Right lobe of liver (tissue), 6 donors: ENCODE measurements at regions not wholly inside any gene's neighbourhood (a gene's known extent, or its start where the extent isn't known, plus 50 kb on each side); places are given as distances from the start of the nearest gene placed in this dataset.

ENCODE experiments used
- ATAC-seq, 4 donors: fragments of 200-7000 bp; cut with Tn5 transposase; one replicate each; pipeline ENCODE4 v1.9.1; 2020; ENCODE audit warnings: mild to moderate bottlenecking in 4 of 4, moderate library complexity in 4 of 4
- DNase-seq, 3 donors: peaks; one replicate each; pipeline ENCODE4 v3.0.0-alpha.2; 2020
- H3K27ac ChIP-seq, 3 donors: fragments of 200-600 bp; one replicate each; pipeline ENCODE4 v1.8.0; 2022
- H3K27me3 ChIP-seq, 2 donors: fragments of 200-600 bp; one replicate each; pipeline ENCODE4 v1.8.0; 2022
- H3K36me3 ChIP-seq, 4 donors: fragments of 200-600 bp; sonication (generic) in 1 of 4; one replicate each; pipeline versions ENCODE4 v1.5.1 to v1.8.0; 2017 to 2022; ENCODE audit warnings: control low read depth in 1 of 4
- H3K4me1 ChIP-seq, 4 donors: fragments of 200-600 bp; sonication (generic) in 1 of 4; one replicate each; pipeline versions ENCODE4 v1.5.1 to v1.8.0; 2017 to 2022; ENCODE audit warnings: control low read depth in 1 of 4
- H3K4me3 ChIP-seq, 3 donors: fragments of 200-600 bp; one replicate each; pipeline ENCODE4 v1.8.0; 2022
- H3K9me3 ChIP-seq, 4 donors: fragments of 200-600 bp; sonication (generic) in 1 of 4; one replicate each; pipeline versions ENCODE4 v1.5.1 to v1.8.0; 2017 to 2022; ENCODE audit warnings: control low read depth in 1 of 4
- CTCF ChIP-seq, 4 donors: fragments of 200-600 bp in 3 of 4; fragments of 450-650 bp in 1 of 4; IDR thresholded peaks; one replicate each; pipeline versions ENCODE4 v1.5.1 to v1.8.0; 2016 to 2022; ENCODE audit warnings: antibody characterized with exemption in 4 of 4, mild to moderate bottlenecking in 2 of 4
- POLR2A ChIP-seq: fragments of 450-650 bp; IDR thresholded peaks from one replicate; pipeline ENCODE4 v1.6.1; 2017; ENCODE audit warnings: antibody characterized with exemption, mild to moderate bottlenecking
- WGBS: methylation state at CpG from one replicate; pipeline ENCODE4 v1.1.6; 2018; ENCODE audit warnings: low coverage, low lambda C conversion rate; ENCODE audit not compliant: insufficient coverage; ENCODE audit errors: missing lambda C conversion rate; 5-methylcytosine and 5-hydroxymethylcytosine counted together
- intact Hi-C, 2 donors: fragments of 100-400 bp; cut with DNase I; formaldehyde crosslinking; loops; one replicate each; pipeline versions ENCODE4 v1.11.2 to v1.14.1; 2022
- donor health status: DM: no; HTN: yes; CAD: no.
- donor health status: DM: no; HTN: no; CAD: no.
- donor health status: DM: no; HTN: no; CAD: no.
- donor health status: DM: no; HTN: yes; CAD: no.
- donor health status: DM: no; HTN: yes; CAD: no.

DNA sequence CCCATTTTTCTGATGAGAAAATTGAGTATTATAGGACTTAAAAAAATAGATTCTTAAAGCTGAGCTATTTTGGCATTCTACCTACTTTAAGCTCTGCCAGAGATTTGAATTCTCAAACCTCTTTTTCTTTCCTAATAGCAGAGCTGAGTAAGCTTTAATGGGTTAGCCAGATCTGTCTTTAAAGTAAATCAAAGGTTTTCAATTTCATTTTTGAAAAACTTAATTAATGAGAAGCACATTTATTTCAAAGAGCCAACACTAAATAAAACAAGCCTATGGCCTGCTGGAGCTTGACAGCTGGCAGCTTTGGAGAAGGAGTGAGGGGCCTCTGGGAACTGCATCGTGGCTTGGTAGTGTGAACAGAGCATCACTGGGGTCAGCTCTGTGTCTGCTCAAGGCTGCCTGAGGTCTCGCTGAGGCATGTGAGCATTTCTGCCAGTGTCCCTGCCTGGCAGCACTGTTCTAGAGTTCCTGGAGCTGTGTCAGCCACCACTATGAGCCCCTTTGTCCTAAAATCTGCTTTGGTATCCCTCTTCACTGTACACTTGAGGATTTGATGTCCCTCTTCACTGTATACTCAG, 50.4 kb upstream of the PRSS23 start:
- 57% methylated on average over 1 of the region's 2 CpGs for WGBS
- TF ChIP-seq CTCF (IDR thresholded peaks at IDR 0.05), result no peak
- TF ChIP-seq POLR2A, result no peak
- intact Hi-C loops, result no loop called here
- Histone ChIP-seq H3K27me3 (no peaks in the 10 kb centered on the region), H3K4me1 (no peaks in the 10 kb centered on the region), H3K4me3 (no peak overlapping the region), H3K27ac (no peak overlapping the region), H3K36me3 (no peaks in the 10 kb centered on the region), H3K9me3 (no peaks in the 10 kb centered on the region)
- ATAC-seq, result no peak
- no peak for DNase-seq

- ATAC-seq (no peak), DNase-seq (no peak)
- intact Hi-C loops, result no loop called here
- H3K27me3 ChIP-seq, result no peaks in the 10 kb centered on the region
- H3K4me1 ChIP-seq, result no peaks in the 10 kb centered on the region
- no peaks in the 10 kb centered on the region for H3K9me3 ChIP-seq
- no peaks in the 10 kb centered on the region for H3K36me3 ChIP-seq
- 67% methylated on average over 2 of the region's 3 CpGs for whole genome bisulfite sequencing
- TF ChIP-seq CTCF (IDR thresholded peaks at IDR 0.05) (no peak), POLR2A (no peak)
- H3K4me3 ChIP-seq, result no peak overlapping the region
- no peak overlapping the region for H3K27ac ChIP-seq
Observed at GRCh38 chr11:86749376-86749775, 51.0 kb upstream of the PRSS23 start.

DNA sequence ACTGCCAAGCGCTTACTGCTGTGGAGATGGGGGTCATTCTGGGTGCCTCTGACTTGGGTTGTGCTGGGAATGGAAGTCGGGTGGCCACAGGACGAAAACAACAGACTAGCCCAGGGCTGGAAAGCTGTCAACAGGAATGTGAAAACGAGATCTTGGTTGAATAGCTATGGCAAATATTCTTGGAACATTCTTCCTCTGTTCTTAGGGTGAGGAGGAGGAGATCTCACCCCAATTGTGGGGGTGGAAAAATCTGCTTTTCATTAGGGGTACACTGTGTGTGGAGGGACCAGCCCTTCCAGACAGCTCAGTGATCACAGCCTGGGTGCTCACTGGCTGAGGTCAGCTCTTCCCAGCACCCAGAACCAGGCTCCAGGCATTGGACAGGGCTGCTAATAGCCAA, 52.0 kb upstream of the PRSS23 start:
- DNase-seq (no peak), ATAC-seq (no peak)
- Histone ChIP-seq H3K4me1 (no peaks in the 10 kb centered on the region), H3K27ac (no peak overlapping the region), H3K4me3 (no peak overlapping the region), H3K36me3 (no peaks in the 10 kb centered on the region), H3K9me3 (no peaks in the 10 kb centered on the region), H3K27me3 (no peaks in the 10 kb centered on the region)
- intact Hi-C loops, result no loop called here
- no peak for TF ChIP-seq POLR2A
- TF ChIP-seq CTCF (IDR thresholded peaks at IDR 0.05), result no peak
- WGBS, result 77% methylated on average over 4 of the region's 4 CpGs

GRCh38 chr11:86747801-86748200, 52.5 kb upstream of the PRSS23 start:
- intact Hi-C loops, result no loop called here
- Histone ChIP-seq H3K36me3 (no peaks in the 10 kb centered on the region), H3K4me3 (no peak overlapping the region), H3K27ac (no peak overlapping the region), H3K4me1 (no peaks in the 10 kb centered on the region), H3K27me3 (no peaks in the 10 kb centered on the region), H3K9me3 (no peaks in the 10 kb centered on the region)
- no peak for TF ChIP-seq POLR2A
- ATAC-seq (no peak), DNase-seq (no peak)
- WGBS, result 80% methylated on average over 1 of the region's 3 CpGs

- DNase-seq, result no peak
- 11% methylated on average over 2 of the region's 3 CpGs for WGBS
- Histone ChIP-seq H3K4me3 (no peak overlapping the region), H3K4me1 (no peaks in the 10 kb centered on the region), H3K36me3 (no peaks in the 10 kb centered on the region), H3K27me3 (no peaks in the 10 kb centered on the region), H3K27ac (no peak overlapping the region), H3K9me3 (no peaks in the 10 kb centered on the region)
- ATAC-seq, result no peak
- intact Hi-C loops, result no loop called here
- TF ChIP-seq CTCF (IDR thresholded peaks at IDR 0.05) (no peak), POLR2A (no peak)
Observed at GRCh38 chr11:86746514-86746913, 53.8 kb upstream of the PRSS23 start.
